Tibial nerve (tissue), 4 donors: ENCODE measurements at regions not wholly inside any gene's neighbourhood (a gene's known extent, or its start where the extent isn't known, plus 50 kb on each side); places are given as distances from the start of the nearest gene placed in this dataset.
A peak's percentile ranks its signal among the peaks of the same experiment; 100 is the strongest.
"Not testable (repeated sequence)": the region's sequence is repeated elsewhere in the genome, so short reads cannot be mapped to it uniquely, and the experiment has no call there.

Experiments
- DNase-seq, 2 donors: peaks; one replicate each; pipeline ENCODE4 v3.0.0-alpha.2; 2019; ENCODE audit warnings: low spot score in 2 of 2
- H3K27ac ChIP-seq, 4 donors: fragments of 200-600 bp; sonication (generic) in 3 of 4; one replicate each; pipeline ENCODE4 v1.5.1; 2017 to 2019; ENCODE audit warnings: mild to moderate bottlenecking in 1 of 4
- H3K27me3 ChIP-seq, 2 donors: fragments of 200-600 bp; sonication (generic) in 1 of 2; one replicate each; pipeline versions ENCODE4 v1.5.1 to v1.6.0; 2017 to 2019
- H3K36me3 ChIP-seq, 3 donors: fragments of 200-600 bp; sonication (generic); one replicate each; pipeline ENCODE4 v1.5.1; 2018 to 2019
- H3K4me1 ChIP-seq, 4 donors: fragments of 200-600 bp; sonication (generic) in 3 of 4; one replicate each; pipeline ENCODE4 v1.5.1; 2017 to 2019
- H3K4me3 ChIP-seq, 4 donors: fragments of 200-600 bp; sonication (generic) in 3 of 4; one replicate each; pipeline ENCODE4 v1.5.1; 2017 to 2019; ENCODE audit warnings: mild to moderate bottlenecking in 1 of 4, moderate library complexity in 1 of 4
- H3K9me3 ChIP-seq, 4 donors: fragments of 200-600 bp; sonication (generic) in 3 of 4; one replicate each; pipeline ENCODE4 v1.5.1; 2017 to 2019
- EP300 ChIP-seq, 2 donors: sonication (generic); formaldehyde crosslinking; IDR thresholded peaks; one replicate each; pipeline ENCODE4 v1.6.1; 2017; ENCODE audit warnings: antibody characterized with exemption in 2 of 2, mild to moderate bottlenecking in 1 of 2
- POLR2A ChIP-seq, 2 donors: fragments of 450-650 bp; IDR thresholded peaks; one replicate each; pipeline ENCODE4 v1.6.1; 2017; ENCODE audit warnings: antibody characterized with exemption in 2 of 2, mild to moderate bottlenecking in 2 of 2, moderate library complexity in 2 of 2
- WGBS, 2 donors: methylation state at CpG; one replicate each; pipeline ENCODE4 v1.1.5; 2018; 5-methylcytosine and 5-hydroxymethylcytosine counted together
- TF ChIP-seq, protein P1 (sequence below), 5 experiments: fragments of 200-600 bp in 3 of 5; fragments of 450-650 bp in 2 of 5; sonication (generic) in 3 of 5; IDR thresholded peaks; one replicate each; pipeline ENCODE4 v1.5.1; 2016 to 2019; ENCODE audit warnings: antibody characterized with exemption in 5 of 5, mild to moderate bottlenecking in 3 of 5, moderate library complexity in 2 of 5

DNA sequence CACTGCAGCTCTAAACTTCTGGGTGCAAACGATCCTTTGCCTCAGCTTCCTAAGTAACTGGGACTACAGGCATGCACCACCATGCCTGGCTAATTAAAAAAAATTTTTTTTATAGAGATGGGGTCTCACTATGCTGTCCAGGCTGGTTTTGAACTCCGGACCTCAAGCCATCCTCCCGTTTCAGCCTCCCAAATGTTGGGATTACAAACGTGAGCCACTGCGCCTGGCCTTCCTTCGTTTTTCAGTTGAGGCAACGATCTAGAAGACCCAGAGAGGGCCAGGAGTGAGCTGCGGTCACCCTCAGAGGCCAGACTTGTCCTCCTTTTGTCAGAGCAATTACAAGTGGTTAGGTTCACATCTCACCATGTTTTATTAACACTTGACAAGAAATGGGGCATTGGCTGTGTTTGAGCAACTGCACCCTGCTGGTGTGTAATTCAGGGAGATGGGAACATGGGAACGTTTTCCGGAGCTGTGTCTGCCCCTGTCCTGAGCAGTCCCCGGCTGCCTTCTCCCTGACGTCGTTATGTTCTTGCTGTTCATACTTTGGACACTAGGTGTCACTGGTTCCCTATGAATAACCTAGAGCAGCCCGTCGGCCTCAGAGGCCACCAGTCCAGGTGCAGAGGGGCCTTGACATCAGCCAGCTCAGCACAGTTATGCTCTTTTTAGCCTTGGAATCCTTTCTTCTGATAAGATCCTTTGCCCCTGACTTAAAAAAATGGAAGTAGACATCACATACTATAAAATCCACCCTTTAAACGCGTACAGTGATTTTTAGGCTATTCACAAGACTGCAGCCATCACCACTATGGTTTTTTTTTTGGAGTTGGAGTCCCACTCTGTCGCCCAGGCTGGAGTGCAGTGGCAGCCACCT is 375.0 kb downstream of the TYW1 start:
- TF ChIP-seq, protein P1, sequence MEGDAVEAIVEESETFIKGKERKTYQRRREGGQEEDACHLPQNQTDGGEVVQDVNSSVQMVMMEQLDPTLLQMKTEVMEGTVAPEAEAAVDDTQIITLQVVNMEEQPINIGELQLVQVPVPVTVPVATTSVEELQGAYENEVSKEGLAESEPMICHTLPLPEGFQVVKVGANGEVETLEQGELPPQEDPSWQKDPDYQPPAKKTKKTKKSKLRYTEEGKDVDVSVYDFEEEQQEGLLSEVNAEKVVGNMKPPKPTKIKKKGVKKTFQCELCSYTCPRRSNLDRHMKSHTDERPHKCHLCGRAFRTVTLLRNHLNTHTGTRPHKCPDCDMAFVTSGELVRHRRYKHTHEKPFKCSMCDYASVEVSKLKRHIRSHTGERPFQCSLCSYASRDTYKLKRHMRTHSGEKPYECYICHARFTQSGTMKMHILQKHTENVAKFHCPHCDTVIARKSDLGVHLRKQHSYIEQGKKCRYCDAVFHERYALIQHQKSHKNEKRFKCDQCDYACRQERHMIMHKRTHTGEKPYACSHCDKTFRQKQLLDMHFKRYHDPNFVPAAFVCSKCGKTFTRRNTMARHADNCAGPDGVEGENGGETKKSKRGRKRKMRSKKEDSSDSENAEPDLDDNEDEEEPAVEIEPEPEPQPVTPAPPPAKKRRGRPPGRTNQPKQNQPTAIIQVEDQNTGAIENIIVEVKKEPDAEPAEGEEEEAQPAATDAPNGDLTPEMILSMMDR (IDR thresholded peaks at IDR 0.05) = peak; percentile 73 to 81 (median 75)
- TF ChIP-seq EP300 (IDR thresholded peaks at IDR 0.05) (no peak), POLR2A (IDR thresholded peaks at IDR 0.05) (no peak)
- H3K27me3 ChIP-seq = peaks cover 0 to 10% of the 10 kb centered on the region in 2 donors
- H3K4me1 ChIP-seq = no peaks in the 10 kb centered on the region
- DNase-seq = peak in 1 of 2 donors; percentile 84
- 36 to 39% methylated on average over 18 of the region's 18 CpGs for WGBS, 2 donors
- peaks cover 0 to 29% (median 0%) of the 10 kb centered on the region in 4 donors for H3K9me3 ChIP-seq
- no peak overlapping the region for H3K27ac ChIP-seq
- no peaks in the 10 kb centered on the region for H3K36me3 ChIP-seq
- no peak overlapping the region for H3K4me3 ChIP-seq

DNA sequence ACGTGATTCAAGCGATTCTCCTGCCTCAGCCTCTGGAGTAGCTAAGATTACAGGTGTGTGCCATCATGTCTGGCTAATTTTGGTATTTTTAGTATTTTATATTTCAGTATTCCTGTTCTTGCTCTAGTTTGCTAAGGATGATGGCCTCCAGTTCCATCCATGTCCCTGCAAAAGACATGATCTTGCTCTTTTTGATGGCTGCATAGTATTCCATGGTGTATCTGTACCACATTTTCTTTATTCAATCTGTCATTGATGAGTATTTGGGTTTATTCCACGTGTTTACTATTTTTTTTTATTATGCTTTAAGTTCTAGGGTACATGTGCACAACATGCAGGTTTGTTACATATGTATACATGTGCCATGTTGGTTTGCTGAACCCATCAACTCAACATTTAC is 376.8 kb downstream of the TYW1 start:
- H3K36me3 ChIP-seq, DNase-seq, H3K27me3 ChIP-seq, H3K4me3 ChIP-seq, H3K4me1 ChIP-seq, H3K27ac ChIP-seq: not testable (repeated sequence)
- H3K9me3 ChIP-seq = peaks cover 0 to 14% (median 0%) of the 10 kb centered on the region in 4 donors
- WGBS, 2 donors = 51 to 76% methylated on average over 3 of the region's 3 CpGs

DNA sequence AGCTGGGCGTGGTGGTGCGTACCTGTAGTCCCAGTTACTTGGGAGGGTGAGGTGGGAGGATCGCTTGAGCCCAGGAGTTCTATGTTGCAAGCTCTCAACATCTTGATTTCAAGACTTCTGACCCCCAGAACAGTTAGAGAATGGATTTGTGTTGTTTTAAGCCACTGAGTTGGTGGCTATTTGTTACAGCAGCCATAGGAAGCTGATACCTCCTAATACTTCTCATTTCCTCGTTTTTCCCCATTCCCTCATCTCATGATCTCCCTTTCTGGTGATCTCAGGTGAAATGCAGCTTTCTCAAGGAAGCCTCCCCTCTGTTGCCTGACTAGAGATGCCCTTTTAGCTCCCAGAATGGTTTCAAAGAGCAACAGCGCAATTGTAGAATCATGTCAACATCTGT is 378.8 kb downstream of the TYW1 start:
- H3K27ac ChIP-seq = no peak overlapping the region
- no peak for TF ChIP-seq POLR2A (IDR thresholded peaks at IDR 0.05)
- TF ChIP-seq, protein P1 (IDR thresholded peaks at IDR 0.05) = no peak
- no peak for TF ChIP-seq EP300 (IDR thresholded peaks at IDR 0.05)
- peaks cover 0 to 2% (median 0%) of the 10 kb centered on the region in 4 donors for H3K4me1 ChIP-seq
- peaks cover 0 to 12% (median 0%) of the 10 kb centered on the region in 4 donors for H3K9me3 ChIP-seq
- H3K36me3 ChIP-seq = no peaks in the 10 kb centered on the region
- H3K4me3 ChIP-seq = no peak overlapping the region
- 86 to 90% methylated on average over 5 of the region's 5 CpGs for WGBS, 2 donors
- DNase-seq = no peak
- H3K27me3 ChIP-seq = peaks cover 0 to 10% of the 10 kb centered on the region in 2 donors

DNA sequence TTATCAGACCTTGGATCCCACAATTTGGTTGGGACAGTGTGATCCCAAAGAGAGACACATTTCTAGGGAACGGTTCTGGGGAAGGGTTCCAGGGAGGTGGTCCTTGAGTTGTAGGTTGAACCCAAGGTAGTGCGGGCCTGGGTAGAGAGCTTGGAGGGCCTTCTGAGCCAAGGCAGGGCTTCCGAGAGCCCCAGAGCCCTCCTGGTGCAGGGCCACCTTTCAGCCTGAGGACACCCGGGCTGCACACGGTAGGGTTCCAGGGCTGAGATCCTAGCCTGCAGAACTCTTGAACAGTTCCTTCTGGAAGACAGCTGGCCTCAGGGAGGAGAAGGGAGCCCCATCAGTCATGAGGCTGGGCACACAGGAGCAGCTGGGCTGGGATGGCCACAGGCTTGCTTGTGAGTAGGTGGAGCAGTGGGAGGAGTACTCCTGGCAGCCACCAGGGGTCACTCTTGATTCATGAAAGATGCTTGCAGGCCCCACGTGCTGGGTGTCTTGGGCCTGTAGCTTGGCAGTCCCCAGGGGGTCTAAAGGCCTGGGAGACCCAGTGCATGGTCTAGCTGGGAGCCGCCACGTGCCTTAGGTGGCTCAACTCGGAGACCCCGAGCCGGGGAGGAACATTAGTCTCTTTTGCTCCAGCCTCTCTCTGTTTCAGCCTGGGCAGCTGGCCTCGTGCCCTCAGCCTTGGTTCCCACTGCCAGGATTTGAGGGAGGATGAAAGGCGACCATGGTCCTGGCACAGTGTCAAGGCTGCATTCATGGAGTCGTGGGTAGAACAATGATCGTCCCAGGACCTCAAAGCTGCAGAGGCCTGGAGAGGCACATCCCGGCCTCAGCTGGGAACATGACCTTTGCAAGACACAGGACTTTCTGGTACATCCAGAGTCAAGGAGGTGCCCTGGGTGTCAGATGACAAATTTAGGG is 381.6 kb downstream of the TYW1 start:
- no peaks in the 10 kb centered on the region for H3K36me3 ChIP-seq
- peaks cover 0 to 2% (median 0%) of the 10 kb centered on the region in 4 donors for H3K4me1 ChIP-seq
- H3K27ac ChIP-seq = peak overlapping the region in 2 of 4 donors; percentile 67 to 74
- H3K27me3 ChIP-seq = no peaks in the 10 kb centered on the region
- H3K4me3 ChIP-seq = no peak overlapping the region
- peak; percentile 40 to 65 for DNase-seq
- TF ChIP-seq POLR2A (IDR thresholded peaks at IDR 0.05) = no peak
- TF ChIP-seq, protein P1 (IDR thresholded peaks at IDR 0.05) = peak; percentile 67 to 83 (median 75)
- WGBS, 2 donors = 31 to 36% methylated on average over 16 of the region's 16 CpGs
- peaks cover 0 to 12% (median 0%) of the 10 kb centered on the region in 4 donors for H3K9me3 ChIP-seq

DNA sequence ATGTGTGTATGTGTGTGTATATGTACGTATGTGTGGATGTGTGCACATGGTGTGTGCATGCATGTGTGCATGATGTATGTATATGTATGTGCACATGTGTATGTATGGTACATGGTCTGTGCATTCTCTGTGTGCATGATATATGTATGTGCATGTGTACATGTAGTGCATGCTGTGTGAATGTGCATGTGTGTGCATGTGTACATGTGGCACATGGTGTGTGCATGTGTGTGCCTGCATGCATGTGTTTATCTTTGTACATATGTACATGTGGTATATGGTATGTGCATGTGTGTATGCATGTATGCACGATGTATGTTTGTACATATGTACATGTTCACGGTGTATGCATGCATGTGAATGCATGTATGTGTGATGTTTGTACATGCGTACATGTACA is 383.7 kb downstream of the TYW1 start:
- Histone ChIP-seq H3K9me3 (peaks cover 0 to 4% (median 0%) of the 10 kb centered on the region in 4 donors), H3K4me3 (no peak overlapping the region), H3K27me3 (no peaks in the 10 kb centered on the region), H3K36me3 (no peaks in the 10 kb centered on the region), H3K27ac (no peak overlapping the region), H3K4me1 (peaks cover 0 to 2% (median 0%) of the 10 kb centered on the region in 4 donors)
- no peak for DNase-seq
- 76 to 89% methylated on average over 4 of the region's 4 CpGs for WGBS, 2 donors
- TF ChIP-seq POLR2A (IDR thresholded peaks at IDR 0.05) (no peak), EP300 (IDR thresholded peaks at IDR 0.05) (no peak)
- TF ChIP-seq, protein P1 (IDR thresholded peaks at IDR 0.05) = no peak
